ENCODE measurements at regions not wholly inside any gene's neighbourhood (a gene's known extent, or its start where the extent isn't known, plus 50 kb on each side); places are given as distances from the start of the nearest gene placed in this dataset.

DNA sequence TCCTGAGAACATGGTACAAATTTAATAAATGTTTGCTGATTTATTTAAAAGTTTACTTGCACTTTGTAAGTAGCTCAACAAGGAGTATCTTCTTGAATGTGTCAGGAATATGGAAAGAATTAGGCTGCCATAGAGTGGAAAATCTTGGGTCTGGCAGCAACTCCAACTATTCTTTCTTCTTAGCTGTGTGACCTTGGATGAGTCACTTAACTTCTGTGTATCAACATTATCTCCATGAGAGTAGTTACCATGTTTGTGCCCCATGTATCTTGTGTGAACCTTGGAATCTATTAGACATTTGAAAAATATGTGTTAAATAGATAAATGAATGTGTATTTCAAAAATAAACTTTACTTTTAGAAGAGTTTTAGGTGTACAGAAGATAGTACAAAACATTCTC is 348.8 kb downstream of the GBA3 start:
- intact Hi-C loops (cut with DNase I) = no loop called here
- no peak overlapping the region for H3K4me3 ChIP-seq
- no peaks in the 10 kb centered on the region for H3K4me1 ChIP-seq
- no peak for DNase-seq (ENCODE audit: extremely low spot score)
- H3K27ac ChIP-seq (replicated peaks in 1 of 4) = no peak overlapping the region
- H3K36me3 ChIP-seq = no peaks in the 10 kb centered on the region
- H3K9me3 ChIP-seq = no peaks in the 10 kb centered on the region
- TF ChIP-seq POLR2A (IDR thresholded peaks at IDR 0.05; ENCODE audit: low read depth) = no peak
- TF ChIP-seq EP300 (IDR thresholded peaks at IDR 0.05) = no peak
- no peak for TF ChIP-seq POLR2AphosphoS5 (IDR thresholded peaks at IDR 0.05)
- TF ChIP-seq, protein P1, sequence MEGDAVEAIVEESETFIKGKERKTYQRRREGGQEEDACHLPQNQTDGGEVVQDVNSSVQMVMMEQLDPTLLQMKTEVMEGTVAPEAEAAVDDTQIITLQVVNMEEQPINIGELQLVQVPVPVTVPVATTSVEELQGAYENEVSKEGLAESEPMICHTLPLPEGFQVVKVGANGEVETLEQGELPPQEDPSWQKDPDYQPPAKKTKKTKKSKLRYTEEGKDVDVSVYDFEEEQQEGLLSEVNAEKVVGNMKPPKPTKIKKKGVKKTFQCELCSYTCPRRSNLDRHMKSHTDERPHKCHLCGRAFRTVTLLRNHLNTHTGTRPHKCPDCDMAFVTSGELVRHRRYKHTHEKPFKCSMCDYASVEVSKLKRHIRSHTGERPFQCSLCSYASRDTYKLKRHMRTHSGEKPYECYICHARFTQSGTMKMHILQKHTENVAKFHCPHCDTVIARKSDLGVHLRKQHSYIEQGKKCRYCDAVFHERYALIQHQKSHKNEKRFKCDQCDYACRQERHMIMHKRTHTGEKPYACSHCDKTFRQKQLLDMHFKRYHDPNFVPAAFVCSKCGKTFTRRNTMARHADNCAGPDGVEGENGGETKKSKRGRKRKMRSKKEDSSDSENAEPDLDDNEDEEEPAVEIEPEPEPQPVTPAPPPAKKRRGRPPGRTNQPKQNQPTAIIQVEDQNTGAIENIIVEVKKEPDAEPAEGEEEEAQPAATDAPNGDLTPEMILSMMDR (IDR thresholded peaks at IDR 0.05) = no peak
- H3K27me3 ChIP-seq = no peaks in the 10 kb centered on the region

DNA sequence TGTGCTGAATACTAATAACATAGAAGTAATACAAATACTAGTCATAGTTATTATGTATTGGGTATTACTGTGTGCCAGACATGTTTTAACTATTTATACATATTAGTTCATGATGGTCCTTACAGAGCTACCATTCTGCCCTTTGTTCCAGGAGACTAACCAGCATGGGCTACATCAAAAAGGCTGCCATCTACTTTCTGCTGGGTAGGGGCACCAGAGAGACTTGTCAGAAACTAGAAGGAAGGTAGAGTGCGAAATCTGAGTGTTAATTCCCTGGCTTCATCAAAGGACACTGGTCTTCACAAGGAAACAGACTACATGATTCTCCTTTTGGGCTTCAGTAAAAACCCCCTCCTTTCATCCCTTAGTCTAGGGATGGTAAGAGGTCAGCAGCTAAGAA is 347.8 kb downstream of the GBA3 start:
- TF ChIP-seq EP300 (IDR thresholded peaks at IDR 0.05) (no peak), POLR2A (IDR thresholded peaks at IDR 0.05; ENCODE audit: low read depth) (no peak), POLR2AphosphoS5 (IDR thresholded peaks at IDR 0.05) (no peak)
- TF ChIP-seq, protein P1 (IDR thresholded peaks at IDR 0.05) = no peak
- DNase-seq (ENCODE audit: extremely low spot score) = no peak
- Histone ChIP-seq H3K27me3 (no peaks in the 10 kb centered on the region), H3K4me3 (no peak overlapping the region), H3K27ac (replicated peaks in 1 of 4) (no peak overlapping the region), H3K4me1 (no peaks in the 10 kb centered on the region), H3K9me3 (no peaks in the 10 kb centered on the region), H3K36me3 (no peaks in the 10 kb centered on the region)
- intact Hi-C loops (cut with DNase I) = no loop called here
- WGBS = 100% methylated on average over 1 of the region's 1 CpG

DNA sequence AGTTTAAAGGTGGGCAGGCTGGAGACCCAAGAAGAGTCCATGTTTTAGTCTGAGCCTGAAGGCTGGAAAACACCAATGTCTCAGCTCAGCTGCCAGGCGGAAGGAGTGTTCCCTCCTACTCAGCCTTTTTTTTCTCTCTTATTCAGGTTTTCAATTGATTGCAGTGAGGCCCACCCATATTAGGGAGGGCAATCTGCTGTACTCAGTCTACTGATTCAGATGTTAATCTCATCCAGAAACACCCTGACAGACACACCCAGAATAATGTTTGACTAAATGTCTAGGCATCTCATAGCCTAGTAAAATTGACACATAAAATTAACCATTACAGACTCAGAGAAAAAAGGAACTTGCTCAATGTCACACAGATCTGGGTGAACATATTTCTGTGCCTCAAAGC is 347.1 kb downstream of the GBA3 start:
- intact Hi-C loops (cut with DNase I) = no loop called here
- no peaks in the 10 kb centered on the region for H3K4me1 ChIP-seq
- H3K27me3 ChIP-seq = no peaks in the 10 kb centered on the region
- H3K9me3 ChIP-seq = no peaks in the 10 kb centered on the region
- H3K4me3 ChIP-seq = no peak overlapping the region
- H3K36me3 ChIP-seq = no peaks in the 10 kb centered on the region
- TF ChIP-seq, protein P1 (IDR thresholded peaks at IDR 0.05) = no peak
- TF ChIP-seq POLR2A (IDR thresholded peaks at IDR 0.05; ENCODE audit: low read depth) = no peak
- no peak for TF ChIP-seq EP300 (IDR thresholded peaks at IDR 0.05)
- TF ChIP-seq POLR2AphosphoS5 (IDR thresholded peaks at IDR 0.05) = no peak
- no peak for DNase-seq (ENCODE audit: extremely low spot score)
- WGBS = 78% methylated on average over 1 of the region's 1 CpG
- no peak overlapping the region for H3K27ac ChIP-seq (replicated peaks in 1 of 4)

DNA sequence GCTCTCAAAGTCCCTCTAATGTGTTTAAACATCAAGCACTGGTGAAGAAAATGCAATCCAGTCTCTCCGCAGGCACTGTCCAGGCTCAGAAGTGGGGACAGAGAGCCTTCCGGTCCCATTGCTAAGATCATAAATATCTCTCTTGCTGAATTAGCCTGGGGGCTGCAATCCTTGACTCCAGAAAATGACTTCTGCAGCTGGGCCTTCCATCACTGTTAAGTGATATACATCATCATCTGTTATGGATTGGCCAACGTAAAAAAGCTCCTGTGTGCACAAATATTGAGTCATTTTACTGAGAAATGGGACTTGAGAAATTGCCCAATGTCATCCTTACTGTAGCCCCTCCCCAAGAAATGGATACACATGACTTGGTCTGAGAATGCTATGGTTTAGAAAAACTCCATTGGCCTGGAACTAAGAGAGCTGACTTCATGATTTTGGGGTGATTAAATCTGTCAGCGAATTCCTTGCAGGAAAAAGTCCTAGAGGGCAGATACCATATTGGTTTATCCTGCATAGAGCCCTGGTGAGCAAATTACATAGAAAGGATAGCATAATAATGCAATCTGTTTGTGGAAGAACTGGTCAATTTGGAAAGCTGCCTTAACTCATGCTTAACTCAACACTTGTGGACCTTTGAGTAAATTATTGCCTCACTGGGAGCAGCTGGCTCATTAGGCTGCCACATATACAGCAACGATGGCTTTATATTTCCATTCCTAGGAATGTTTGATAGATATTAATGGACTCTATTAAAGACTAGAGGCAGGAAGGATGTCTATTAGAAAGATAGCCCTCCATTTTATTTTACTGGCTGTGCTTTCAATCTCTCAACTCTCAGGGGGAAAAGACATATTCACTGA is 346.1 kb downstream of the GBA3 start:
- H3K36me3 ChIP-seq = no peaks in the 10 kb centered on the region
- no peak for DNase-seq (ENCODE audit: extremely low spot score)
- H3K4me3 ChIP-seq = no peak overlapping the region
- no peaks in the 10 kb centered on the region for H3K4me1 ChIP-seq
- WGBS = 63% methylated on average over 5 of the region's 5 CpGs
- TF ChIP-seq POLR2AphosphoS5 (IDR thresholded peaks at IDR 0.05) (no peak), POLR2A (IDR thresholded peaks at IDR 0.05; ENCODE audit: low read depth) (no peak), EP300 (IDR thresholded peaks at IDR 0.05) (no peak)
- TF ChIP-seq, protein P1 (IDR thresholded peaks at IDR 0.05) = no peak
- H3K27me3 ChIP-seq = no peaks in the 10 kb centered on the region
- no peak overlapping the region for H3K27ac ChIP-seq (replicated peaks in 1 of 4)
- intact Hi-C loops (cut with DNase I) = no loop called here
- no peaks in the 10 kb centered on the region for H3K9me3 ChIP-seq

Measured in esophagus muscularis mucosa (tissue), 4 donors.